ENCODE measurements at regions not wholly inside any gene's neighbourhood (a gene's known extent, or its start where the extent isn't known, plus 50 kb on each side); places are given as distances from the start of the nearest gene placed in this dataset.

DNA sequence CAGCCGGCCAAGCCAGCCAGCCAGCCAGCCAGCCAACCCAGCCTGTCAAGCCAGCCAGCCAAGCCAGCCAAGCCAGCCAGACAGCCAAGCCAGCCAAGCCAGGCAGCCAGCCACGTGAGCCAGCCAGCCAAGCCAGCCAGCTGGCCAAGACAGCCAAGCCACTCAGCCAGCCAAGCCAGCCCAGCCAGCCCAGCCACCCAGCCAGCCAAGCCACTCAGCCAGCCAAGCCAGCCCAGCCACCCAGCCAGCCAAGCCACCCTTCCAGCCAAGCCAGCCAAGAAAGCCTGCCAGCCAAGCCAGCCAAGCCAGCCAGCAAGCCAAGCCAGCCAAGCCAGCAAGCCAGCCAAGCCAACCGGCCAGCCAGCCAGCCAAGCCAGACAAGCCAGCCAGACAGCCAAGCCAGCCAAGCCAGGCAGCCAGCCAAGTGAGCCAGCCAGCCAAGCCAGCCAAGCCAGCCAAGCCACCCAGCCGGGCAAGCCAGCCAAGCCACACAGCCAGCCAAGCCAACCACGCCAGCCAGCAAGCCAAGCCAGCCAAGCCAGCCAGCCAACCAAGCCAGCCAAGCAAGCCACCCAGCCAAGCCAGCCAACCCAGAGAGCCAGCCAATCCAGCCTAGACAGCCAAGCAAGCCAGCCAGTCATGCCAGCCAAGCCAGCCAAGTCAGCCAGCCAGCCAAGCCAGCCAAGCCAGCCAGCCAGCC is 199.5 kb downstream of the GOLGA6L6 start:
- no peaks in the 10 kb centered on the region for H3K9me1 ChIP-seq (ENCODE audit: insufficient read depth, low read length)
- H3K4ac ChIP-seq (ENCODE audit: low read depth, low read length) = no peak overlapping the region
- POLR2A ChIA-PET (ENCODE audit: unreplicated experiment) = no interaction called here
- no peak overlapping the region for H4K8ac ChIP-seq (ENCODE audit: low read depth in 2 of 2, low read length in 2 of 2)
- no peak overlapping the region for H2BK20ac ChIP-seq (ENCODE audit: low read depth, low read length)
- H2AK5ac ChIP-seq (ENCODE audit: low read depth, low read length) = no peak overlapping the region
- no peak overlapping the region for H3K9ac ChIP-seq (ENCODE audit: low read depth, low read length)
- no peaks in the 10 kb centered on the region for H3K27me3 ChIP-seq (ENCODE audit: control insufficient read depth, insufficient read depth, low read length)
- H3K18ac ChIP-seq (ENCODE audit: low read depth, low read length) = no peak overlapping the region
- intact Hi-C loops (cut with micrococcal nuclease) = no loop called here
- no peaks in the 10 kb centered on the region for H3K4me1 ChIP-seq (ENCODE audit: control insufficient read depth, insufficient read depth, low read length)
- DNase-seq (no peak), ATAC-seq (ENCODE audit: low read depth) (no peak)
- H2AK9ac ChIP-seq (replicated peaks; ENCODE audit: low read depth, low read length, poor library complexity) = no peak overlapping the region
- no peaks in the 10 kb centered on the region for H3K79me1 ChIP-seq (ENCODE audit: low read depth in 1 of 2, low read length in 2 of 2)
- no peak overlapping the region for H3K4me3 ChIP-seq (ENCODE audit: insufficient read depth, low read depth, low read length)
- BruUV-seq (replicated peaks) = no TSS peak
- no peak overlapping the region for H3K4me2 ChIP-seq (ENCODE audit: low read depth, low read length)
- H3K27ac ChIP-seq (ENCODE audit: insufficient read depth, low read length) = no peak overlapping the region
- H4K20me1 ChIP-seq (ENCODE audit: insufficient read depth, low read length) = no peaks in the 10 kb centered on the region
- in situ Hi-C loops (cut with MboI; ENCODE audit: low sequenced_read_pairs) = no loop called here
- no peak overlapping the region for H4K5ac ChIP-seq (ENCODE audit: low read depth, low read length)
- 45% methylated on average over 5 of the region's 5 CpGs; no CpG with 5 or more reads in 1 of the 2 experiments for WGBS, 2 experiments (ENCODE audit: extremely low coverage in 2 of 2, insufficient read length in 1 of 2)
- dilution Hi-C loops (cut with HindIII; ENCODE audit: low sequenced_read_pairs, unreplicated experiment) = no loop called here
- CTCF ChIA-PET = no interaction called here
- TF ChIP-seq, protein P1, sequence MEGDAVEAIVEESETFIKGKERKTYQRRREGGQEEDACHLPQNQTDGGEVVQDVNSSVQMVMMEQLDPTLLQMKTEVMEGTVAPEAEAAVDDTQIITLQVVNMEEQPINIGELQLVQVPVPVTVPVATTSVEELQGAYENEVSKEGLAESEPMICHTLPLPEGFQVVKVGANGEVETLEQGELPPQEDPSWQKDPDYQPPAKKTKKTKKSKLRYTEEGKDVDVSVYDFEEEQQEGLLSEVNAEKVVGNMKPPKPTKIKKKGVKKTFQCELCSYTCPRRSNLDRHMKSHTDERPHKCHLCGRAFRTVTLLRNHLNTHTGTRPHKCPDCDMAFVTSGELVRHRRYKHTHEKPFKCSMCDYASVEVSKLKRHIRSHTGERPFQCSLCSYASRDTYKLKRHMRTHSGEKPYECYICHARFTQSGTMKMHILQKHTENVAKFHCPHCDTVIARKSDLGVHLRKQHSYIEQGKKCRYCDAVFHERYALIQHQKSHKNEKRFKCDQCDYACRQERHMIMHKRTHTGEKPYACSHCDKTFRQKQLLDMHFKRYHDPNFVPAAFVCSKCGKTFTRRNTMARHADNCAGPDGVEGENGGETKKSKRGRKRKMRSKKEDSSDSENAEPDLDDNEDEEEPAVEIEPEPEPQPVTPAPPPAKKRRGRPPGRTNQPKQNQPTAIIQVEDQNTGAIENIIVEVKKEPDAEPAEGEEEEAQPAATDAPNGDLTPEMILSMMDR (conservative IDR thresholded peaks at IDR 0.05; ENCODE audit: low read depth, low read length) = no peak
- TF ChIP-seq BHLHE40 (IDR thresholded peaks at IDR 0.05; ENCODE audit: low read depth, low read length) (no peak), RCOR1 (IDR thresholded peaks at IDR 0.05; ENCODE audit: insufficient replicate concordance, low read length) (no peak), RFX5 (IDR thresholded peaks at IDR 0.05; ENCODE audit: low read depth, low read length) (no peak), FOS (IDR thresholded peaks at IDR 0.05; ENCODE audit: low read depth, low read length) (no peak), NFE2L2 (IDR thresholded peaks at IDR 0.05; ENCODE audit: low read depth, low read length) (no peak), SMC3 (IDR thresholded peaks at IDR 0.05; ENCODE audit: low read depth, low read length) (no peak), MAZ (IDR thresholded peaks at IDR 0.05; ENCODE audit: borderline replicate concordance, low read depth, low read length) (no peak), MAFK (IDR thresholded peaks at IDR 0.05; ENCODE audit: low read depth, low read length) (no peak), CEBPB (IDR thresholded peaks at IDR 0.05; ENCODE audit: low read depth, low read length) (no peak), MXI1 (IDR thresholded peaks at IDR 0.05; ENCODE audit: borderline replicate concordance, low read depth, low read length) (no peak), CHD1 (IDR thresholded peaks at IDR 0.05; ENCODE audit: low read depth, low read length) (no peak), POLR2A (IDR thresholded peaks at IDR 0.05; ENCODE audit: low read depth, low read length) (no peak), RAD21 (IDR thresholded peaks at IDR 0.05; ENCODE audit: low read length) (no peak)
- TF ChIP-seq, protein P2, sequence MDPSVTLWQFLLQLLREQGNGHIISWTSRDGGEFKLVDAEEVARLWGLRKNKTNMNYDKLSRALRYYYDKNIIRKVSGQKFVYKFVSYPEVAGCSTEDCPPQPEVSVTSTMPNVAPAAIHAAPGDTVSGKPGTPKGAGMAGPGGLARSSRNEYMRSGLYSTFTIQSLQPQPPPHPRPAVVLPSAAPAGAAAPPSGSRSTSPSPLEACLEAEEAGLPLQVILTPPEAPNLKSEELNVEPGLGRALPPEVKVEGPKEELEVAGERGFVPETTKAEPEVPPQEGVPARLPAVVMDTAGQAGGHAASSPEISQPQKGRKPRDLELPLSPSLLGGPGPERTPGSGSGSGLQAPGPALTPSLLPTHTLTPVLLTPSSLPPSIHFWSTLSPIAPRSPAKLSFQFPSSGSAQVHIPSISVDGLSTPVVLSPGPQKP (IDR thresholded peaks at IDR 0.05; ENCODE audit: borderline replicate concordance, low read depth, low read length) = no peak
- TF ChIP-seq, protein P3, sequence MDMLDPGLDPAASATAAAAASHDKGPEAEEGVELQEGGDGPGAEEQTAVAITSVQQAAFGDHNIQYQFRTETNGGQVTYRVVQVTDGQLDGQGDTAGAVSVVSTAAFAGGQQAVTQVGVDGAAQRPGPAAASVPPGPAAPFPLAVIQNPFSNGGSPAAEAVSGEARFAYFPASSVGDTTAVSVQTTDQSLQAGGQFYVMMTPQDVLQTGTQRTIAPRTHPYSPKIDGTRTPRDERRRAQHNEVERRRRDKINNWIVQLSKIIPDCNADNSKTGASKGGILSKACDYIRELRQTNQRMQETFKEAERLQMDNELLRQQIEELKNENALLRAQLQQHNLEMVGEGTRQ (IDR thresholded peaks at IDR 0.05; ENCODE audit: low read depth, low read length) = no peak
- H3K56ac ChIP-seq (ENCODE audit: extremely low read depth, insufficient read depth, low read length) = no peak overlapping the region
- no peaks in the 10 kb centered on the region for H3K36me3 ChIP-seq (ENCODE audit: control insufficient read depth, insufficient read depth, low read length)
- no peak overlapping the region for H2BK5ac ChIP-seq (ENCODE audit: low read depth, low read length, poor library complexity, severe bottlenecking)
- H3K9me3 ChIP-seq (ENCODE audit: control insufficient read depth, insufficient read depth, low read length) = peaks cover 68% of the 10 kb centered on the region
- H2BK120ac ChIP-seq (ENCODE audit: low read depth, low read length) = no peak overlapping the region
- H3K14ac ChIP-seq (replicated peaks; ENCODE audit: low read depth, low read length) = no peak overlapping the region
- H4K91ac ChIP-seq (ENCODE audit: insufficient read depth, low read depth, low read length) = no peak overlapping the region
- H2BK15ac ChIP-seq (ENCODE audit: low read depth, low read length) = no peak overlapping the region
- no peak overlapping the region for H3K23ac ChIP-seq (ENCODE audit: low read depth, low read length)
- no peak overlapping the region for H2AFZ ChIP-seq (replicated peaks; ENCODE audit: low read length, poor library complexity)
